VCaP (cell line): ENCODE measurements at regions not wholly inside any gene's neighbourhood (a gene's known extent, or its start where the extent isn't known, plus 50 kb on each side); places are given as distances from the start of the nearest gene placed in this dataset.

Source experiments
- H3K27ac ChIP-seq: fragments of 450-650 bp; 2 replicates; pipeline ENCODE4 v1.5.1; 2017
- CTCF ChIP-seq: fragments of 450-650 bp; conservative IDR thresholded peaks from 2 replicates; pipeline ENCODE4 v1.5.1; 2017; ENCODE audit warnings: mild to moderate bottlenecking, moderate library complexity

GRCh38 chr7:81180573-81180972 is 261.7 kb upstream of the SEMA3C start:
- no peak overlapping the region for H3K27ac ChIP-seq
- no peak for TF ChIP-seq CTCF

- H3K27ac ChIP-seq: no peak overlapping the region
- no peak for TF ChIP-seq CTCF
Measured at GRCh38 chr7:81175275-81175940, 256.6 kb upstream of the SEMA3C start.

- no peak for TF ChIP-seq CTCF
- peak overlapping the region; percentile 55 for H3K27ac ChIP-seq
Measured at GRCh38 chr7:81173766-81174281, 255.0 kb upstream of the SEMA3C start.

- no peak for TF ChIP-seq CTCF
- no peak overlapping the region for H3K27ac ChIP-seq
Measured at GRCh38 chr7:81170291-81170690, 251.4 kb upstream of the SEMA3C start.

- H3K27ac ChIP-seq: no peak overlapping the region
Measured at GRCh38 chr7:81167934-81168333, 249.1 kb upstream of the SEMA3C start.

GRCh38 chr7:81165070-81165469 is 246.2 kb upstream of the SEMA3C start:
- H3K27ac ChIP-seq: no peak overlapping the region
- no peak for TF ChIP-seq CTCF

More at GRCh38 chr7:81167934-81168333, 249.1 kb upstream of the SEMA3C start:
- no peak for TF ChIP-seq CTCF

GRCh38 chr7:81162771-81163525 is 244.1 kb upstream of the SEMA3C start:
- no peak for TF ChIP-seq CTCF
- no peak overlapping the region for H3K27ac ChIP-seq
